Right ventricle myocardium inferior (tissue), 1 donor: ENCODE measurements at regions not wholly inside any gene's neighbourhood (a gene's known extent, or its start where the extent isn't known, plus 50 kb on each side); places are given as distances from the start of the nearest gene placed in this dataset.

Experiments
- ATAC-seq: fragments of 200-7000 bp; cut with Tn5 transposase; one replicate; pipeline ENCODE4 v1.9.1; 2020; ENCODE audit warnings: mild to moderate bottlenecking, moderate library complexity
- DNase-seq: peaks from one replicate; pipeline ENCODE4 v3.0.0; 2021; ENCODE audit errors: missing footprints
- intact Hi-C: fragments of 100-400 bp; cut with DNase I; formaldehyde crosslinking; loops from one replicate; pipeline ENCODE4 v1.11.0; 2022
- donor health status: DM: no; HTN: yes; CAD: no; lungs with severe emphysema.

- intact Hi-C loops: no loop called here
- ATAC-seq (no peak), DNase-seq (no peak)
Measured at GRCh38 chr20:52826321-52826720, 145.8 kb upstream of the TSHZ2 start.

GRCh38 chr20:52824494-52825216 is 147.5 kb upstream of the TSHZ2 start:
- ATAC-seq (no peak), DNase-seq (no peak)
- intact Hi-C loops: no loop called here

DNA sequence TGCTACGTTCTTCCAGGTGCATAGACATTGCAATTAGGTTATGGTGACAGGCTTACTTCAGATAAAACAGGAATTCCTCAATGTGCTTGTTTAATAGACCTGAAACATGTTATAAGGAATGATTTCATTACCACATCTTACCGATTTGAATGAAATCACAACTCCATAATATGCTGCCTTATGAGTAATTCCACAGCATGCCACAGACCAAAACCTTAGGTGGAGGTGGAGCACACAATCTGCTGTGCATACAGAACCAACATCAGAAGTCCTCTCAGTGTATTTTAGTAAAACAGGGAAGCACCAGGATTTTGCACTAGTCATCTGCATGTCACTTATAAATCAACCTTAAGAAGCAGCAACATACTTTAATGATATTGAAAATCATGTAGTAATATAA is 148.9 kb upstream of the TSHZ2 start:
- intact Hi-C loops: no loop called here
- ATAC-seq (no peak), DNase-seq (no peak)

DNA sequence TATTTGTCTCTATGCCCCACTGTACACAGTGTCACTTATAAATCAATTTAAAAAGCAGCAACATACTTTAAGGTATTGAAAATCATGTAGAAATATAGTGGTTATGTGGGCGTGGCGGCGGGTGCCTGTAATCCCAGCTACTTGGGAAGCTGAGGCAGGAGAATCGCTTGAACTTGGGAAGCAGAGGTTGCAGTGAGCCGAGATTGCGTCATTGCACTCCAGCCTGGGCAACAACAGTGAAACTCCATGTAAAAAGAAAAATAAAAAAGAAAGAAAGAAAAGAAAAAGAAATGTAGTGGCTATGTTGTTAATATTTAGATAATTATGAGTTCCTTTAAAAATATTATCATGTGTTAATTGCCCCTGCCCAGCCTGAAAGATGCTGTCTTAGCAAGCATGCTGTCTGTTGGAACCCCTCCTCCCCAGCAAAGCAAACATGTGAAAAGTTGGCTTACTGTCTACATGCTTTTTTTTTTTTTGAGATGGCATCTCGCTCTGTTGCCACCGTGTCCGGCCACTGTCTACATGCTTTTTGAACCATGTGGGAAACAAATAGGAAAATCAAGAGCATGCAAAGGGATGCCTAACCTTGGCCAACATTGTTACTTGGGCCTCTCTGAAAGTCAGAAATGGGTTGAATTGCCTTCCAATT is 151.4 kb upstream of the TSHZ2 start:
- intact Hi-C loops: no loop called here
- no peak for DNase-seq
- ATAC-seq: no peak

DNA sequence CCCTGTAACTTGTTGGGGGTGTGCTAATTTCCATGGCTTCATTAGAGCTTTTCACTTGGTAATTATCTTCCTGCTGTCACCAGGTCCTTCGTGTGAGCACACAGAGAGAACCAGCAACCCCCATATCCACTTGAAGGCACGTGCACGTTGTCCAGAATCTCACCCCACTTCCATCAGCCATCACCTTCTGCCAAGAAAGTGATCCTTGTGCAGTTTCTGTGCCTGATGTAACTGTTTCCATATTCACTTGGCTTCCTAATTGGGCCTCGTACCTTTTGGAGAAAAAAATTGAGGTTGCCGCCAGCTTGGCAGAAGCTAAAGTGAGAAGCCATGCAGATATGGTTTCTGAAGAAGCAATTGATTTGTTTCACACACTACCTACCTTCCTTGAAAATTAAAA is 153.7 kb upstream of the TSHZ2 start:
- intact Hi-C loops: no loop called here
- ATAC-seq: no peak
- DNase-seq: no peak

DNA sequence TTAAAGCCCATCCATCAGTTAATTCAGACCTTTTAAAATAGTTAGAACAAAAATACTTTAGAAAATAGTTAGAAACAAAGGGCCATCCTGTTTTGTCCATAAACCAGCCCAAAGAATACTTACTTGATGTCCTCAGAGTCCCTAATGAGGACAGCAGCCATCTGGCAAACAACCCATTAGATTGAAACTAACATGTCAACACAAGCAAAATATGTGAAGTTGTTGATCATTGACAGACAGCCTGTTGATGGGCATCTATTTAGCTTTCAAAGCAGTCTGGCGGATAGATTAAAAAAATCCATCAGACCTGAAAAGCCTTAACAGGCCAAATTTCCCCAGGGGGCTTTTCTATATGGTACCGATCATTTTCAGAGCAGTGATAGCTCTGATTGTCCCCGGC is 154.2 kb upstream of the TSHZ2 start:
- DNase-seq: no peak
- no peak for ATAC-seq
- intact Hi-C loops: no loop called here

DNA sequence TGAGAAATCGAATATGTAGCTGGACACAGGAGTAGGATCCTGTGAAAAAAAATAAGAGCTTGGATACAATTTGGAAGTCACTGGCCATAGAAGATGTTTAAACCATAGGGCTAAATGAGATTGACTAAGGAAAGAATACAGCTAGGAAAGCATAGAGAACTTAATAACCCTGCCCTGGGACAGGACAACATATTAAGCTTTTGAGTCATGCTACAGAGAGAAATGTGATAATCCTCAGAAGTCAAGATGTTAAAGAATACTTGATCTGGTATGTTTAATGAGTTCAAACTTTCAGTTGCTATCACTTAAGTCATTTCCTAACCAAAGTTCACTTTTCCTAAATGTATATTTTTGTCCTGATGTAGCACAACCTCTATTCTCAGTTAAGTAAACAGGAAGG is 154.6 kb upstream of the TSHZ2 start:
- ATAC-seq: no peak
- intact Hi-C loops: no loop called here
- no peak for DNase-seq

- intact Hi-C loops: no loop called here
- no peak for ATAC-seq
Measured at GRCh38 chr20:52814371-52814770, 157.8 kb upstream of the TSHZ2 start.

GRCh38 chr20:52812231-52812847 is 159.8 kb upstream of the TSHZ2 start:
- no peak for DNase-seq
- ATAC-seq: no peak
- intact Hi-C loops: no loop called here

More at GRCh38 chr20:52814371-52814770, 157.8 kb upstream of the TSHZ2 start:
- no peak for DNase-seq

DNA sequence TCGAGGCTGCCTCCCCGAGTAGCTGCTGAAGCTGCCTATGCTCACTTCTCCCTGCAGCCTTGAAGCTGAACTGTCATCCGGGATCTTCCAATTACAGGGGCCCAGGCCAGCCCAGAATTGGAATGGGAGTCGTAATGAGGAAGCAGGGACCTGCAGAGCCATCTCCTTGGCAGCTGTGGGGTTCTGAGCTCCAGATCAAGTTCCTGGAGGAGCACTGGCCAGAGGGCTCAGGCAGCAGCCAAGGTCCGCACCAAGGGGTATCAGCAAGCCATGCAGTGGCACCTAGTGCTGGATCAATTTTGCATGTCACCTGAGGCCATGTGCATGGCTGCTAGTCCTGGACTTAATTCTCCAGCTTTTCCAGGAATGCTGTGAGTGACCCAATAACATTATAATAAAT is 163.2 kb upstream of the TSHZ2 start:
- ATAC-seq: no peak
- no peak for DNase-seq
- intact Hi-C loops: no loop called here

GRCh38 chr20:52806918-52807317 is 165.2 kb upstream of the TSHZ2 start:
- DNase-seq: no peak
- no peak for ATAC-seq
- intact Hi-C loops: no loop called here

DNA sequence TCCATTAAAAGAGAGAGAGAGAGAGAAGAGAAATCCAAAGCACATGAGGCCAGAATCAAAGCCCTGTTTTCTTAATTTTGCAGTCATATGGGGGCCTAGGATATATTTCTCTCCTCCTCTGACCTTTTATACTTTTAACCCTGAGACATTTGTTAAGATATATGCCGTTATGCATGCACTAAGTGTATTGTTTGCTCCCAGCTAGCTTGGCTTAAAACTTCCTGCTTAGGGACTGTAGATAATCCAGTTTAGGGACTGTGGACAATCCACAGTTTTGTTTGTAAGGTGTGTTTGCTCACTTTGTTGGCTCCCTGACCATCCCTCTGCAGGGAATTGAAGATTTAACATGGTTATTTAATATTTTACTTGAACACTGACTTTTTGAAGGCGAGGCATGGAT is 166.3 kb upstream of the TSHZ2 start:
- intact Hi-C loops: no loop called here
- DNase-seq (no peak), ATAC-seq (no peak)

DNA sequence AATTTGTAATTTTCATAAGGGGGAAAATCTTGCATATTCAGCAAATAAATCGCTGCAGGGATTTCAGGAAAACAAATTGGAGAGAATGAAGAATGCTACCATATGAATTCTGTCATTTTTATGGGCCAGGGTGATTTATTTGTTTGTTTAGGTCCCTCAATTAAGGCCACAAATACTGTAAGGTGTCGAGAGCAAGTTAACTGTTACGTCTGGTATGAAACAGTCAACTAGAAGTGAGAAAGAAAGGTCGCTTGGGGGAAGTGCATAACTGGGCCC is 166.9 kb upstream of the TSHZ2 start:
- no peak for ATAC-seq
- intact Hi-C loops: no loop called here
- no peak for DNase-seq

- DNase-seq (no peak), ATAC-seq (peak; percentile 29)
- intact Hi-C loops: no loop called here
Measured at GRCh38 chr20:52804497-52805295, 167.5 kb upstream of the TSHZ2 start.

DNA sequence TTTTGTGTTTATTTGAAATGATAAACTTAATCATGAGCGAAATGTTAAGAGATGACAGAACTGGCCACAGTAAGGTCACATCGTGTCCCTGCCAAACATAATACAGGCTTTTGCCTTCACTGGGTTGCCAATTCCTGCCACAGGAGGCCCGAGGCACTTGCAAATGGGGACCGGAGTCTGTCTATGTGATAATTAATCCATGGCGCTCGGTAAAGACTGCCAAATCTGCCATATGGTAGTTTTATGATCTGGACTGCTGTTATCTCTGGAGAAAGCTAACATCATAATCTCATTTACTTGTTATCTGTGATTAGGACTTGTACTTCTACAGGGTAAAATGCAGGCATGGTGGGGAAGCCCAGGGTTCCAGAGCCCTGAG is 170.5 kb upstream of the TSHZ2 start:
- peak; percentile 71 for DNase-seq
- ATAC-seq: peak; percentile 89
- intact Hi-C loops: no loop called here

- no peak for DNase-seq
- intact Hi-C loops: no loop called here
- ATAC-seq: peak; percentile 65
Measured at GRCh38 chr20:52800734-52801627, 171.2 kb upstream of the TSHZ2 start.

- DNase-seq (no peak), ATAC-seq (no peak)
- intact Hi-C loops: no loop called here
Measured at GRCh38 chr20:52799130-52799529, 173.0 kb upstream of the TSHZ2 start.

GRCh38 chr20:52798124-52798523 is 174.0 kb upstream of the TSHZ2 start:
- no peak for DNase-seq
- intact Hi-C loops: no loop called here
- ATAC-seq: no peak

- DNase-seq: no peak
- intact Hi-C loops: loop anchor here (5.0 kb wide), 1 partner anchor 43 kb away; no protein-coding TSS in a partner anchor
- ATAC-seq: no peak
Measured at GRCh38 chr20:52794853-52795252, 177.3 kb upstream of the TSHZ2 start.
